HG02938 (cell line): ENCODE measurements at regions not wholly inside any gene's neighbourhood (a gene's known extent, or its start where the extent isn't known, plus 50 kb on each side); places are given as distances from the start of the nearest gene placed in this dataset.
"Not testable (repeated sequence)": the region's sequence is repeated elsewhere in the genome, so short reads cannot be mapped to it uniquely, and the experiment has no call there.

ENCODE experiments used
- ATAC-seq: cut with Tn5 transposase; IDR thresholded peaks from one replicate; pipeline ENCODE4 v1.9.1; 2021; ENCODE audit warnings: mild to moderate bottlenecking, moderate library complexity; ENCODE audit not compliant: unreplicated experiment

DNA sequence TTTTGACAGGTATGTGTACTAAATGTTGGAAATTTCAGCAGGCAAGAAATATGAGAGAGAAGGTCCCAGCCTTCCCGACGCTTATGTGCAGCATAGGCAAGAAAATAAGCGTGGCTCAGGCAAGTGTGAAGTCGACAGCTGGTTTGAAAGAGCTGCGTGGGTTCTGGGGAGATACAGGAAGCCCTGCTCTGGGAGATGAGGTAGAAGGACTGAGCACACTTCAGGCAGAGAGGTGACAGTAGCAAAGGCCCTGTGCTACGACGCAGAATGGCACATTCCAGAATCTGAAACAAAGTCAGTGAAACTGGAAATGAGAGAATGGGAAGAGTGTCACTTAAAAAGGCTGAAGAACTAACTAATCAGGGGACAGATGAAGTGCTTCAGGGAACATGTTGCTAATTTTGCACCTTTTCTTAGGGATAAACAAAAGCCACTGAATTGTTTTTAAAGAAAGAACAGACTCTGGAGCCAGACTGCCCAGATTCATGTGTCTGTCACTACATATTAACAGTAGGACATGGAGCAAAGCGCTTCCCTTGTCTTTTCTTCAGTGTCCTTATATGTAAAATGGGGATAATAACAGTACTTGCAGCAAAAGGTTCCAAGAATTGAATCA, 160.1 kb downstream of the SPRY2 start:
- no peak for ATAC-seq

DNA sequence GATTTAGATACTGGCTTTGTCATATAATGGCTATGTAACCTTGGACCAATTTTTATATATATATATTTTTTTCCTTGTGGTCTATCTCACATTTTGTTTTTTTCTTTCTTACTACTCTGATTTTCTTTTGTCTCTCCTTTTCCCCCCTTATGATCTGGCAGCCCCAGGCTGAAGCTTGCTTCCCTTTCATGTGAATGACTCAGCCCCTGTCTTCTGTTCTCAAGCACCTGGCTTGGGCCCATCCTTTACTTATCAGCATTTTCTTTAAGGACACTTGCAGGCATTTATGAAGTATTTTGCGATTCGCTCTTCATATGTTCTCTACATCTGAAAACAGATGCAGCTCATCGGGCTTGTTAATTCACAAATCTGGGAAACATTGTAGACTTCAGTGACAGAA, 163.6 kb downstream of the SPRY2 start:
- ATAC-seq: no peak

DNA sequence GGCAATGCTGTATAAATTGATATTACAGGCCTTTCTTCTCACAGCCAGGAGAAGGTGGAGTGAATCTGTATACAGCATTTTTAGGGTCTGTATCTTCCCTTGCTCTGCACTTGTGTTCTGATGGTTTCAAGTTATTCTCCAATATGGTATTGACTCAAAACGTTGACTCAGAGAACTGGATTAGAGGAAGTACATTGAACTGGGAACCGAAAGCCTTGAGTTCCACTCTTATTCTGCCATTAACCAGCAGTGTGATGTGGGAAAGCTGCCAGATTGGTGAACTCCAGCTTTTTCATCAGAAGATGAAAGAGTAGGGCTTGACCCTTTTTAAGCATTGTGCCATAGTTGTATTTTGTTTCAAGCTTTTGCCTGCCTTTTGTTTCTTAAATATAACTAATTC, 167.7 kb downstream of the SPRY2 start:
- no peak for ATAC-seq

DNA sequence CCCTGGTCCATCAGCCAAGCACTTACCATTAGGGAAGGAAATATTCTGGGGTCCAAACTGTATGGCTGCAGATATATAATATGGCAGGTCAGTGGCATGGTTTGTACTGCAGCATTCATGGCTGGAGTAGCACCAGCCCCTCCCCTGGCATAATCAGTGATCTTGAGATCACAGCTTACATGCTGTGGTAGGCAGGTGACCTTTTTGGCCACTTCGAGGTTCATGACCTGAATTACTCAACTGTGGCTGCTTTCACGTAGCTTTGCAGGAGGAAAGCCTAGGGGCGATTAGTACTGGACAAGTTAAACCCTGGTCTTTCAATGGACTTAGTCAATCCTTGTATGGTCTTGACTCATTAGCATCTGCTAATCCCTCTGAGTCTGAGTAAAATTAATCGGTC, 169.8 kb downstream of the SPRY2 start:
- no peak for ATAC-seq

DNA sequence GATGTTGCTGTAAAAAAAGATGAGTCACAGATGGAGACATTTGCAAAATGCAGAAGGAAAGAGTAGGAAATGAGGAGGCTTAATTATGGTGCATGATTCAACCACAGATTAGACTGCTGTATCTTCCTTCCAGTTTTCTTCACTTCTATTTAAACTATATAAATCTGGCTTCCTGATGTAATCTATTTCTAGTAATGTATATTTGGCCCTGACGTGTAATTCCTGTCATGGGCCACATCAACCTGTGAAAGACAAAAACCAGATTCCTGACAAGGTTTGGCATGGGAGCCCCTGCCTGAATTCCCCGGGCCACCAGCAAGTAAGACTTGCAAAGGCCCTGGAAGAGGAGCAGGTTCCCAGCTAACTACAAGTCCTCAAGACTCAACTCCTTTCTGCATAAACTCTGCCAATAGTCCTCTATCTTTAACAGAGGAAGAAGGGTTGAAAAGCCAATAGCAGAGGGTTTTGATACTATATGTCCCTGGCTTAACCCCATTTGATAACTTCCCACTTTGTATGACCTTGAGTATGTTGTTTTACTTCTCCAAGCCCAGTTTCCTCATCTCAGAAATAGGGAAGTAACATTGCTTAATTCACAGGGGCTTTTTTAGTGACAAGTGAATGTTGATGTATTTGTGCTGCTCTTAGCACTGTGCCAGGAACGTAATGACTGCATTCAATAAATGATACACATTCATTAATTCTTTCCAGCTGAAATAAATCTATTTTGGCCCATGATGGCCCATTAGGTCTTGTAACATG, 172.7 kb downstream of the SPRY2 start:
- no peak for ATAC-seq

DNA sequence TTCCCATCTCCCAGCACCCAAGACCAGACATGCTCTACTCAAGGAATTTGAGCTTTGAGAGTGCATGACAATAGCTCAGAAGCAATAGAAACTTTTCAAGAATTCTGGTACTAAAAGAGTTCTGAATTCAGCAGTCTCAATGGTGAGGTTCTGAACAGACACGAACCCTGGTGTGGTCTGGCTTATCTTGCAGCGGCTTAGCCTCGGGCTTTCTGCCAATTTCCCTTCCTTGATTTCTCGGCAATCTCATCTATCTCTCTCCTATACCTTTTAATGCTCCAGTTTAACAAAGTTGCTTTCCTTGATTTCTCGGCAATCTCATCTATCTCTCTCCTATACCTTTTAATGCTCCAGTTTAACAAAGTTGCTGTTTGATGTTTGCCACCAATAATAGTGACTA, 174.6 kb downstream of the SPRY2 start:
- no peak for ATAC-seq

DNA sequence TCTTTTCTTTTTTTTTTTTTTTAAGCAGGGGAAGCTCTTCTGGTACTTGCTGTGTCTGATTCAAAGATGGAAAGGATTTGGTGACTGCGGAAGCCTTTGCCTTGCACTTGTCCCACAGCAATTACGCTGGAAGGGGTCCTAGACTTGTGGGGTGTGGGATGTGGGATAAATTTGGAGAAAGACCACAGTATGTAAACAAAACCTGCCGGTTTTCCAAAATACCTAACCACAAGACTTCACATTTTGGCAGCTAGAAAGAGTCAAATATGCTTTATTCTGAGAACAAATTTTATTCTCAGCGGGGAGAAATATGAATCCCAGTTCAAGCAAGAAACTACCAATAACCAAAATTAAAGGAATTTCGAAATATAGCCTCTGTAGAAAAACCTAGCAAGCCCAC, 176.5 kb downstream of the SPRY2 start:
- no peak for ATAC-seq

DNA sequence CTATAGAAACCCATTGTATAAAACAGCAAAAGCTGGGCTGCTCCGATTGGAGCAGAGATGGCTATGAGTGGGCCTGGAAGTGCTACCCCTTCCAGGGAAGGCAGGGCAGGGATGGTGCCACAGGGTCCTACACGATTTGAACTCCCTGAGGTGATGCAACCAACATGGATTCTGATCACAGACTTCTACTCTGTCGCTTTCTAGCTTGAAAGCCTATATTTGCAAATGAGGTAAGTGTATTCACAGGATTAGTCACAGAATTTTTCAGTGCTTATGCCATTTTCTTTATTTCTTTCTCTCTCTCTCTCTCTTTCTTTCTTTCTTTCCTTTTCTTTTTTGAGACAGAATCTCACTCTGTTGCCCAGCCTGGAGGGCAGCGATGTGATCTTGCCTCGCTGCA, 179.0 kb downstream of the SPRY2 start:
- no peak for ATAC-seq

DNA sequence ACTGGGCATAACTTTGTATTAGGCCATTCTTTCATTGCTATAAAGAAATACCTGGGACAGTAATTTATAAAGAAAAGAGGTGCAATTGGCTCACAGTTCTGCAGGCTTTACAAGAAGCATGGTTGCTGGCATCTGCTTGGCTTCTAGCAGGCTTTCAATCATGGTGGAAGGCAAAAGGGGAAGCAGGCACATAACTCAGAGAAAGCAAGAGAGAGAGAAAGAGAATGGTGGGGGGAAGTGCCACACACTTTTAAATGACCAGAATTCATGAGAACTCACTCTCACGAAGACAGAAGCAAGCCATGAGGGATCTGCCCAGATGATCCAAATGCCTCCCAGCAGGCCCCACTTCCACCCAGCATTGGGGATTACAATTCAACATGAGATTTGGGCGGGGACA, 179.7 kb downstream of the SPRY2 start:
- peak; percentile 44 for ATAC-seq

DNA sequence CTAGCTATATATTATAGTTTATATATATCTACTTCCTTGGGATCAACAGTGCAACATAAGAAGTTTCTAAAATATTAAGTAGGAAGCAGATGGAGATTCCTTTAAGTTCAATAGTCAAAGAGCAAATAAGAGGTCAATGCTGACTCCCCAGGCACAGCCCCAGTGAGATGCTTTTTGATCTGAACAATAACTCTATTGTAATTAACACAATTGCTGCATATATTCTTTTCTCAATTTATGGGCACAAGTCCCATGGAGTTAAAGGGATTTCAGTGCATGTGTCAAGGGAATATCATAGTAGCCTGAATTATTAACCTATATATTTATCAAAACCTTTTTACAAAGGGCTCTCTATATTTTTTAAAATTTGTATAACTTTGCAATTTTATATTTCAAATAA, 180.8 kb downstream of the SPRY2 start:
- ATAC-seq: no peak

DNA sequence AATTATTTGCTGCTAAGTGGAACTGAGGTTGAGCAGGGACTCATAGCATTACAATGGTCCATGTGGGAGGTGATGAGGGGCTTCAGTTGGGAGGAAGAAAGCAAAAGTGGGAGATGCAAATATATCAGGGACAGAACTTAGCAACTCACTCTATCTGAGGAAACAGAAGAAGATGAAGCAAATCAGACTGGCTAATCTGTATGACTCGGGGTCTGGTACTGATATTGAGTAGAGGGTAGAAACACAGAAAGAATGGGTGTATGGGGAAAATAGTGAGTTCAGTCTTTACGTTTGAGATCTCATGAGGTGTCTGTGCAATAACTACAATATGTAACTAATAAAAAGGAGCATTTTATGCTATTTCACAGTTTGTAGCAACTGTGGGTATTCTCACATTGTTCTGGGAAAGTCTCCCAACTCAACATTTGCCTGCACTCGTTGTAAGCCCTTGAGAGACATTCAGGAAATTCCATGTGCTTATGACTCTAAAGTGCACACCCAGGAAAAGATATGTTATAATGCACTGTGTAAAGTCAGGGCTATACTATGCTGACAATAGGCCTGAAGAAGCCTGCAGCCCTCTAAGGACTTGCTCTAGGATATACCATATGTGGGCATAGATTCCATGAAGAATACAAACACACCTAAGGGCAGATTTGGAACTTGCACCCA, 183.5 kb downstream of the SPRY2 start:
- no peak for ATAC-seq

DNA sequence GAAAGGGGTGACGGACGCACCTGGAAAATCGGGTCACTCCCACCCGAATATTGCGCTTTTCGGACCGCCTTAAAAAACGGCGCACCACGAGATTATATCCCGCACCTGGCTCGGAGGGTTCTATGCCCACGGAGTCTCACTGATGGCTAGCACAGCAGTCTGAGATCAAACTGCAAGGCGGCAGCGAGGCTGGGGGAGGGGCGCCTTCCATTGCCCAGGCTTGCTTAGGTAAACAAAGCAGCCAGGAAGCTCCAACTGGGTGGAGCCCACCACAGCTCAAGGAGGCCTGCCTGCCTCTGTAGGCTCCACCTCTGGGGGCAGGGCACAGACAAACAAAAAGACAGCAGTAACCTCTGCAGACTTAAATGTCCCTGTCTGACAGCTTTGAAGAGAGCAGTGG, 188.8 kb downstream of the SPRY2 start:
- not testable (repeated sequence) for ATAC-seq

DNA sequence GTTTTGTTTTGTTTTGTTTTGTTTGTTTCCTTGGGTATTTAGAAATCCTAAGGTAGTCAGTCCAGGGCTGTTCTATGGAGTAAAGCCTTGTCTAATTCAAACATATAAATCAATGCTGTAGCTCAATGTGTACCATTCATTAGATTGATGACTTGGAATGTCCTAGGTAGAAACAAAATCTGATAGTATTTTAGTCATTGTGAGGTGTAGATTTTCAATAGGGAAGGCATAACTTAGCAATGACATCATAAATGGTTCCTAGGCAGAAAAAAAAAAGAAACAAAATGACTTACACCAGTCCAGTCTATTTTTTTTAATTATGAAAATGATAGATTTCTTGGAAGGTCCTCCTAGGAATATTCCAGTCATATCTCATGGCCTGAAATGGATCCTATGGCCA, 189.9 kb downstream of the SPRY2 start:
- no peak for ATAC-seq

DNA sequence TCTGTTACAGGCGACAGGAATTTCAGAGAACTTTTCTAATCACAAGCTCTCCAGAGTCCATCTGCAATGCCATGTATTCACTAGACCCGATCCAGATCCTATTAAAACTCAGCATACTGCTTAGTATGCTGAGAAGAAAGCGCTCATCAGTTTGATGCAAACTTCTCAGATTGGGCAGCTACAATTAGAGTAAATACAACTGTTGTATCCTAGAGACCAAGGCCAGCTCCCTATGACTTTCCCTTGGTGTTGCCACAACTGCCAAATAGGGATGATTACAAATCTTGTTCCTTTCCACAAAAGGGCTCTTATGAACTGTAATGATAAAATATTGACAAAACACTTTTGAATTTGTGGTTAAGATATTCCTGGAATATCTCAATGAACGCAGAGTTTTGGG, 191.2 kb downstream of the SPRY2 start:
- no peak for ATAC-seq

DNA sequence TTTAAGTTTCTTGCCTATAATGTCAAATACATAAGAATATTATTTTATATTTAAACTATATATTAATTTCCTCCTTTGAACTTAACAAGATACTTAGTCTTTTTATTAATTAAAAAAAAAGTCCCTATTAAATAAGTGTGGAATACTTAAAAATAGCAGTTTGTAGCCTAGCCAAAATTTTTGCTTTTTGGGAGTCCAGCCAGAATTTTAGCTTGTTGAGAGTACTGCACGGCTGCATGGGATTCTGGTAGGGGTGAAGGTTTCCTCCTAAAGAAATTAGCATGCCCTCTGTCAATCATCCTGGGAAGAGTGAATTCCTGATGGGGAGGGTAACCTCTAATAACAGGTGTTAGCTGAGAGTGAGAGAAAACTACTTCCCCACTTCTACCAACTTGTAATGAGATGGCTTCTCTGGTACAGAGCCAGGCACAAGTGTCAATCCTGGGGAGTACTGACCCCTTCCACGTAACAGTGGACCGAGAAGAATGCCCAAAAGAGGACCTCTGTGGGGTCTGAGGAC, 195.7 kb downstream of the SPRY2 start:
- no peak for ATAC-seq

DNA sequence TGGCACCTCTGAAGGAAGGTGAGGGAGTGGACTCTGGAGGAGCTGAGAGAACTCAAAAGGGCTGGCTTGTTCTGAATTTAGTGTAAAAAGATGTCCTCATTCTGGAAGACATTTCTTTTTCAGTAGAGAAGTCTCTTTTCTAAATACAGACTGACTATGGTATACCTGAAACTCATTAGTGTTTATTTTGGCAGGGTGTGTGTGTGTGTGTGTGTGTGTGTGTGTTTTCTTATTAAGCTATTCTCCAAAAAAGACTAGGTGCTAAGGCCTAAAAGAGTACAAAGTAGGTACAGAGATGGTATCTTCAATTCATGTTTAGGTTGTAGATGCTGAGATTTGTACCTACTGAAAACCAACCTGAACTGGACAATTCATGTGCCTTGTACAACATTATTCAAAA, 196.4 kb downstream of the SPRY2 start:
- no peak for ATAC-seq

DNA sequence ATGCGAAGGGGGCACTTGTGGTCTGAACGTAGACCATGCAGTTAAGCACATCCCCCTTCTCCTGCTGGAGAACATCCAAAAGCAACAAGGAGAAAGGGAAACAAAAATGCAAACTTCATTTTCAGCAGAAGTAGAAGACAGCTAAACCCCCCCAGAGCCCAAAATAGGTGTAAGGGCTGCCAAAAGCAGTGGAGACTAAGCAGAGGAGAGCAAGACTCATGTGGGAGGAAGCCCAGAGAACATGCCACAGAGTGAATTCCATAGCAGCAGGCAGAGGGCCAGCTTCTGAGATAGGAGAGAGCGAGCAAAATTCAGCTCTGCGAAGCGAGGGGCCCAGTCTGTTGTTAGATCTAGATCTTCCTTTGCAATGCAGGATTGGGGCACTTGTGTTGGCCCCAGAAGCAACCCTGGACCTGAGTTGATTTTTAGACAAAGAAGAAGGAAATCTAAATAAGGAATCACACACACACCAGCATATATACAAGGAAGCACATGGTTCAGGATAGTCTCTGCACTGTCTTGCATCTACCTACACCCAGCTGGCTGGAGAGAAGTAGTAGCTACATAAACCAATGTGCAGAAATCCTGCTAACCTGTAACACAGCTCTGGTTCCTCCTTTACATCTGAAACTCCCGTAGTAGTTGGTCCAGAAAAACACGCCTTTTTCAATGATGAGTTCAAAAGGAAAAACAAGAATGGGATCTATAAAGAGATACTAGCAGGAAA, 199.6 kb downstream of the SPRY2 start:
- ATAC-seq: no peak

DNA sequence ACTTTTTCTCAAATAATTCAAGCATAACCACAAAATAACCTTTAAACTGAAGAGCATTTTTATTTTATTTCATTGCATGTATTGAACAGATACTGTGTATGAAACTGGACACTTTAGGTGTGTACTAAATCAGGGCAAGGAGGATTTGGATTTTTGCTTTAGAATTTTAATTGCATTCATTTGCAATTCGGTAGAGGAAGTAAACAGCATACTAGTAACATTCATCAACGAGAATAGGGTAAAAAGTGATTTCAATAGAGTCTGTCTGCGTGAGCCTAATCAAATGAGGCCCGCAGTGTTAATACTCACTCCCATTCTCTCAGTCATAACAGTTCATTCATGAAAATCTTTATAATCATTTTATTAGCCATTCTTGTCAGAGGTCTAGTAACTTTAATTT, 200.2 kb downstream of the SPRY2 start:
- no peak for ATAC-seq

DNA sequence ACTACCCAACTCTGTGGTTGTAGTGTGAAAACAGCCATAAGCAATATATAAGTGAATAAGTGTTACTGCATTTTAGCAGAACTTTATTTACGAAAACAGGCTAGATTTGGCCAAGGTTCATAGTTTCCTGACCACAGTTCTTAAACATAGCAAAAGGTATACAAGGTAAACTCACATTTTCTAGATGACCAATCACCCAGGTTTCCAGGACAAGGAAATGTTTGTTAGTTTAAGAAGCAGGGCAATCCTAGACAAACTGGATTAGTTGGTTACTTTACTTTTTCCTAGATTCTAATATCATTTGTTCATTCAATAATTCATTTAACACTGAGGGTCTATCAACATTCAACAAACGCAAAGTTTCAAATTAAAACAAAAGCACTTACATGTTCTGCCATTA, 201.7 kb downstream of the SPRY2 start:
- ATAC-seq: no peak

DNA sequence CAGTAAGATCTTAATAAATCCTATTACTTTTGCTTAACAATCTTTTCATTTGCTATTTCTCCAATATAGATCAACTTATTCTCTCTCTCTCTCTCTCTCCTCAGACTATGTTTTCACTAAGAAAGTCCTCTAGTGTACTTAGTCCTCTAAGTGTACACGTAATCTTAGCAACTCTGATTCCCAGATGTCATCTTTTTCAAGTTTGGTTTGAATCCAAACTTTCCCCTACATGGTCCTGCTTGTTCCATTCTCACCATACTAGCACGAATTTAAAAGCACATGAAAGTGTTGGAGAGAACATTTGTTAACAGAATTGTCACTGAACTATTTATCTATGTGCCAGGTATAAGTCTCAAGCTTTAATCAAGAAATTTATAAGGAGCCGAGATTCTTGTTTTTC, 202.9 kb downstream of the SPRY2 start:
- no peak for ATAC-seq

DNA sequence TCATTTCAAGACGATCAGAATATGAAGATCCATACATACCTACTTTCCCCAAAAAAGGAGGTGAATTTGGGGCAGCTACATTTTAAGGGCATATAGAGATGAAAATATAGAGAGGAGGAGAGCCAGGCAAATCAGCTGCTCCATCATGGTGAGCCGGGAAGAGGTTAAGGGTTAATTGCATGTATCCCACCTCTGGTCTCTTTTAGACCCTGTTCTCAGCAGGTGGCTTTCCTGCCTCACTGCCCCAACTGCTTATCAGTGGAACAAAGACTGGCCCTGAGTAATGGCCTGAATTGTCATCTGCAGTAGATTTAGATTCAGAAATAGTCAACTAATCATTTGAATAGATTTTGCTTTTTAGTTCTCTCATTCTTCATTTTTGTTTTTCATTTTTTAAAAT, 206.6 kb downstream of the SPRY2 start:
- ATAC-seq: no peak
